Fibroblast of lung (primary cell): ENCODE measurements at regions not wholly inside any gene's neighbourhood (a gene's known extent, or its start where the extent isn't known, plus 50 kb on each side); places are given as distances from the start of the nearest gene placed in this dataset.
"Not testable (repeated sequence)": the region's sequence is repeated elsewhere in the genome, so short reads cannot be mapped to it uniquely, and the experiment has no call there.

Experiments used
- DNase-seq, 2 donors: peaks; one replicate each; pipeline versions ENCODE4 v3.0.0 to v3.0.0-alpha.2; 2010; ENCODE audit warnings: low read depth in 2 of 2
- H2AFZ ChIP-seq: 2 replicates; pipeline ENCODE4 v1.5.1; 2012; ENCODE audit warnings: low read length, control low read depth, inconsistent platforms
- H3K27ac ChIP-seq: 2 replicates; pipeline ENCODE4 v1.5.1; 2011; ENCODE audit warnings: low read length, control low read depth; ENCODE audit not compliant: insufficient read depth
- H3K27me3 ChIP-seq: 2 replicates; pipeline ENCODE4 v1.5.1; 2011; ENCODE audit warnings: mild to moderate bottlenecking, low read length; ENCODE audit not compliant: control insufficient read depth, insufficient read depth
- H3K36me3 ChIP-seq: 2 replicates; pipeline ENCODE4 v1.5.1; 2011; ENCODE audit warnings: low read length; ENCODE audit not compliant: control insufficient read depth, insufficient read depth
- H3K4me1 ChIP-seq: 2 replicates; pipeline ENCODE4 v1.5.1; 2011; ENCODE audit warnings: low read length; ENCODE audit not compliant: control insufficient read depth, insufficient read depth; ENCODE audit errors: extremely low read depth
- H3K4me2 ChIP-seq: 2 replicates; pipeline ENCODE4 v1.5.1; 2011; ENCODE audit warnings: low read length, control low read depth; ENCODE audit not compliant: insufficient read depth; ENCODE audit errors: extremely low read depth
- H3K4me3 ChIP-seq, 4 experiments: fragments of 200-600 bp in 1 of 4; sonication (generic) in 1 of 4; replicated peaks in 1 of 4; 2 replicates each; pipeline ENCODE4 v1.5.1; 2011 to 2016; ENCODE audit warnings: low read length in 4 of 4, low read depth in 3 of 4, mild to moderate bottlenecking in 3 of 4, control low read depth in 2 of 4, inconsistent platforms in 1 of 4, mixed read lengths in 1 of 4; ENCODE audit not compliant: insufficient read depth in 1 of 4; ENCODE audit errors: control extremely low read depth in 1 of 4
- H3K79me2 ChIP-seq: 2 replicates; pipeline ENCODE4 v1.5.1; 2012; ENCODE audit warnings: mild to moderate bottlenecking, low read length, inconsistent platforms; ENCODE audit not compliant: control insufficient read depth, insufficient read depth
- H3K9ac ChIP-seq: 2 replicates; pipeline ENCODE4 v1.5.1; 2011; ENCODE audit warnings: mild to moderate bottlenecking, low read length, control low read depth; ENCODE audit not compliant: insufficient read depth
- H3K9me3 ChIP-seq: 2 replicates; pipeline ENCODE4 v1.5.1; 2012; ENCODE audit warnings: low read depth, low read length; ENCODE audit not compliant: control insufficient read depth, insufficient read depth
- H4K20me1 ChIP-seq: 2 replicates; pipeline ENCODE4 v1.5.1; 2011; ENCODE audit warnings: low read length; ENCODE audit not compliant: control insufficient read depth, insufficient read depth; ENCODE audit errors: extremely low read depth
- EZH2 ChIP-seq: IDR thresholded peaks from 2 replicates; pipeline ENCODE4 v1.5.1; 2012; ENCODE audit warnings: low read length, control low read depth, mild to moderate bottlenecking; ENCODE audit errors: missing control alignments
- TF ChIP-seq, protein P1 (sequence below), 2 donors: IDR thresholded peaks in 1 of 2; conservative IDR thresholded peaks in 1 of 2; 1 replicate in 1 of 2; 2 replicates in 1 of 2; pipeline ENCODE4 v1.5.1; 2011 to 2012; ENCODE audit warnings: low read length in 2 of 2, control low read depth in 1 of 2, inconsistent platforms in 1 of 2, low read depth in 1 of 2, mild to moderate bottlenecking in 1 of 2

DNA sequence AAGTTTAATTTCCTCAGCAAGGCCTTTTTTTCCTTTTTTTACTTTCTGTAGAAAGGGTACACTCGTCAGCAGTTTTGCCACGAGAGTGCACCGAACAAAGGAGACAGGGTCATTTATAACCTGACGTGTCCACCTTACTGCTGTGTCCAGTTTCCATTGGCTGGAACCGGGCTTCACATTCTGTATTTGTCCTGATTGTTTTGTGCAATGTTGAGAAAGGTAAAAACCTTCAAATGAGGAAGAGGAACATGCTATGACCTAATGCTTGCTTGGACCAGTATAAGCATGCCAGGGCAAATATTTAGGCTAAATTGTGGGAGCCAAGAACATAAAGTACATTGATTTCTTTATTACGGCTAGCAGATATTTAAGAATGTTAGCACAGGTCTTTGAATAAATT lies 101.9 kb upstream of the STX18 start:
- not testable (repeated sequence) for H3K36me3 ChIP-seq, H3K4me2 ChIP-seq, H3K27me3 ChIP-seq, H3K27ac ChIP-seq, H3K4me1 ChIP-seq, DNase-seq, H2AFZ ChIP-seq, H3K4me3 ChIP-seq, H3K9ac ChIP-seq, H3K79me2 ChIP-seq, H3K9me3 ChIP-seq, H4K20me1 ChIP-seq

GRCh38 chr4:4643306-4643705 lies 101.5 kb upstream of the STX18 start:
- Histone ChIP-seq H3K4me1 (no peaks in the 10 kb centered on the region), H3K27me3 (no peaks in the 10 kb centered on the region), H3K4me2 (no peak overlapping the region), H2AFZ (no peak overlapping the region), H3K79me2 (no peaks in the 10 kb centered on the region), H3K9me3 (no peaks in the 10 kb centered on the region), H3K4me3 (no peak overlapping the region), H3K36me3 (no peaks in the 10 kb centered on the region), H3K9ac (no peak overlapping the region), H4K20me1 (no peaks in the 10 kb centered on the region), H3K27ac (no peak overlapping the region)
- DNase-seq, result no peak
- TF ChIP-seq EZH2, result no peak
- TF ChIP-seq, protein P1, sequence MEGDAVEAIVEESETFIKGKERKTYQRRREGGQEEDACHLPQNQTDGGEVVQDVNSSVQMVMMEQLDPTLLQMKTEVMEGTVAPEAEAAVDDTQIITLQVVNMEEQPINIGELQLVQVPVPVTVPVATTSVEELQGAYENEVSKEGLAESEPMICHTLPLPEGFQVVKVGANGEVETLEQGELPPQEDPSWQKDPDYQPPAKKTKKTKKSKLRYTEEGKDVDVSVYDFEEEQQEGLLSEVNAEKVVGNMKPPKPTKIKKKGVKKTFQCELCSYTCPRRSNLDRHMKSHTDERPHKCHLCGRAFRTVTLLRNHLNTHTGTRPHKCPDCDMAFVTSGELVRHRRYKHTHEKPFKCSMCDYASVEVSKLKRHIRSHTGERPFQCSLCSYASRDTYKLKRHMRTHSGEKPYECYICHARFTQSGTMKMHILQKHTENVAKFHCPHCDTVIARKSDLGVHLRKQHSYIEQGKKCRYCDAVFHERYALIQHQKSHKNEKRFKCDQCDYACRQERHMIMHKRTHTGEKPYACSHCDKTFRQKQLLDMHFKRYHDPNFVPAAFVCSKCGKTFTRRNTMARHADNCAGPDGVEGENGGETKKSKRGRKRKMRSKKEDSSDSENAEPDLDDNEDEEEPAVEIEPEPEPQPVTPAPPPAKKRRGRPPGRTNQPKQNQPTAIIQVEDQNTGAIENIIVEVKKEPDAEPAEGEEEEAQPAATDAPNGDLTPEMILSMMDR (conservative IDR thresholded peaks at IDR 0.05 in 1 of 2, IDR thresholded peaks at IDR 0.05 in 1 of 2; ENCODE audit: low read depth in 1 of 2, low read length in 2 of 2), result no peak

GRCh38 chr4:4642496-4643000 lies 100.7 kb upstream of the STX18 start:
- Histone ChIP-seq H3K36me3 (no peaks in the 10 kb centered on the region), H2AFZ (no peak overlapping the region), H3K27me3 (no peaks in the 10 kb centered on the region), H3K9me3 (no peaks in the 10 kb centered on the region), H3K27ac (no peak overlapping the region), H4K20me1 (no peaks in the 10 kb centered on the region), H3K9ac (no peak overlapping the region), H3K4me2 (no peak overlapping the region), H3K4me3 (no peak overlapping the region), H3K4me1 (no peaks in the 10 kb centered on the region), H3K79me2 (no peaks in the 10 kb centered on the region)
- no peak for DNase-seq
- TF ChIP-seq, protein P1 (conservative IDR thresholded peaks at IDR 0.05 in 1 of 2, IDR thresholded peaks at IDR 0.05 in 1 of 2; ENCODE audit: low read depth in 1 of 2, low read length in 2 of 2), result no peak
- TF ChIP-seq EZH2, result no peak
